NCI-H2107 (cell line): ENCODE measurements at regions not wholly inside any gene's neighbourhood (a gene's known extent, or its start where the extent isn't known, plus 50 kb on each side); places are given as distances from the start of the nearest gene placed in this dataset.

Experiments
- DNase-seq: peaks from one replicate; lab custom pipeline; 2025; lab: John Stamatoyannopoulos, UW

- DNase-seq: no peak
Observed at GRCh38 chr2:217412721-217413120, 552.9 kb upstream of the TNP1 start.

DNA sequence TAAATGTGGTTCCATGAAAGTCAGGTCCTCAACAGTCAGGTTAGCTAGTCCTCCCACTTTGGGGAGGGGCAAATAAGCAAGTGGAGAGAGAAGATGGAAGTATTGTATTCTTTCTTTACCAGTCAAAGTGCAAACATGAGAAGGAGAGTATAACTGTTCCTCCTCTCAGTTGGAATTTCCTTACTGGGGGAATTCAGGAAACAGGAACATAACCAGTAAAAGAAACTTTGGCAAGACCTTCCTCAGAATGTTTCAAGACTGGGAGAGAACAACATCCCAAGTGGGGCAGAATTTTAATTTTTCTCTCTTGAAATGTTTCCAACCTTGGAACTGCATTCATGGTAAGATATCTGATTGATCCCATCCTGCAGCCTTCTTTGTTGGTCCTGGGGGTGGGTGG lies 552.4 kb upstream of the TNP1 start:
- no peak for DNase-seq

- no peak for DNase-seq
Observed at GRCh38 chr2:217410681-217410960, 550.8 kb upstream of the TNP1 start.

- no peak for DNase-seq
Observed at GRCh38 chr2:217409949-217410680, 550.3 kb upstream of the TNP1 start.

DNA sequence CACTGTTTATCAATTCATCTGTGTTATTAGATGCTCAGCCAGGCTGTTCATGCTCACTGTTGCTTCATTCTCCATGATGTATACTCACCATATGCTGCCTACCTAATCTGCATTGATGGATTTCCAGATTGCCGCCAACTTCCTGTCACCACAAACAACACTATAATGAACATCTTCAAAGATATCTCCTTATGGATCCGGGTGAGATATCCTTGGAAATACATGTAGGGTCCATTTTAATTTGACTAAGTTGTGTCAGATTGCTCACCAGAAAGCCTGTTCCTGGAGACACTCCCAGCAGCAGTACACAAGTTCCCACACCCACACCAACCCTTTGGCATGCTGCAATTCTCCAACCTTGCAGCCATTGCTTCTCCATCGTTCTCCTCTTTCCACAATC lies 547.5 kb upstream of the TNP1 start:
- no peak for DNase-seq

GRCh38 chr2:217404236-217404760 lies 544.4 kb upstream of the TNP1 start:
- no peak for DNase-seq

GRCh38 chr2:217402761-217403383 lies 543.0 kb upstream of the TNP1 start:
- DNase-seq: no peak

DNA sequence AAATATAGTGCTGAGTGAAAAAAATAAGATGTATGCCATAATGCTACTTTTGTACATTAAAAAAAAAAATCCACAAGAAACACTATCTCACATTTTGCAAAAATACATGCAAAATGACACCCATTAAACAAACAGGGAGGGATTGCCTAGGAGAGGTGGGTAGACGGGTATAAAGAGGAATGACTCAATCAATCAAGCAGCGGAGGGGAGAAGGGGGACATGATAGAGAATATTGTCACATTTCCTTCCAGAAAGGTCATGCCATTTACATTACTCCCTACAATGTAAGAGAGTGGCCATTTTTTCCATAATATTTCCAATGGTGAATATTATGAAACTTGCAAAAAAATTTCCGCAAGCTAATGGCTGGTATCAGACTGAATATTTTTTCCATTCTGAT lies 542.3 kb upstream of the TNP1 start:
- no peak for DNase-seq

GRCh38 chr2:217399291-217399690 lies 539.4 kb upstream of the TNP1 start:
- DNase-seq: no peak

- no peak for DNase-seq
Observed at GRCh38 chr2:217398860-217399259, 539.0 kb upstream of the TNP1 start.

DNA sequence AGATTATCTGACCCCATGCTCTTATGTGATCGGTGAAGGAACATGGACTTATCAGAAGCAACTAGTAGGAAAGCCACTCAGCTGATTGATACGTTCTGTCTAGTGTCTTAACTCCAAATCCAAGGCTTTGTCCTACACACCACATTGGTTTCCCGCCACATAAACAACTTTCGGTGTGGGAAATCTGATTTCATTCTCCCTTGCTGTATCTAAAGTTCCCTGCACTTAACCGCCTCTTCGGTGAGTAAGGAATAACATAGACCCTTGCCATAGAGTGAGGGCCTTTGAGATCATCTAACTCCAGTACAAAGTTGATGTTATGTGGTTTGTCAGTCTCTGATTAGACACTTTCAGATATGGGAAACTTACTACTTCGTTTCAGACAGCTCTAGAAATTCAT lies 538.2 kb upstream of the TNP1 start:
- DNase-seq: no peak

DNA sequence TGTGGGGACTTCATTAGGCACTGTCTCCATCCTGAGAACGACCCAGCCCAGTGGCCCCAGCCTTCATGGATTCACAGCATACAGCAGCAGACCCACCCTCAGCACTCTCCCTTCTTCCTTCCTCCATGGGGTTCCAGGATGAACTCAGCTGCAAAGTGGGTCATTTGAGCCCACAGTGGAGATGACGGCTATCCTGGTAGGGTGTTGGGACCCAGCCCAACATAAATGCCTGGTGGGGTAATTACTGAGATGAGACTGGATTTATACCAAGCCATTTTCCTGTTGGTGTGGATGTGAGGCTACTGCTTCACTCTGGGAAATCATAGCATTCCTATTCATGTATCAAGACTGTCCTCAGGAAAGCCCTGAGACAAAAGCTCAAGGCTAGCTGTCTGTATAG lies 536.7 kb upstream of the TNP1 start:
- no peak for DNase-seq

- no peak for DNase-seq
Observed at GRCh38 chr2:217396165-217396564, 536.3 kb upstream of the TNP1 start.

- DNase-seq: no peak
Observed at GRCh38 chr2:217394510-217395351, 534.9 kb upstream of the TNP1 start.

DNA sequence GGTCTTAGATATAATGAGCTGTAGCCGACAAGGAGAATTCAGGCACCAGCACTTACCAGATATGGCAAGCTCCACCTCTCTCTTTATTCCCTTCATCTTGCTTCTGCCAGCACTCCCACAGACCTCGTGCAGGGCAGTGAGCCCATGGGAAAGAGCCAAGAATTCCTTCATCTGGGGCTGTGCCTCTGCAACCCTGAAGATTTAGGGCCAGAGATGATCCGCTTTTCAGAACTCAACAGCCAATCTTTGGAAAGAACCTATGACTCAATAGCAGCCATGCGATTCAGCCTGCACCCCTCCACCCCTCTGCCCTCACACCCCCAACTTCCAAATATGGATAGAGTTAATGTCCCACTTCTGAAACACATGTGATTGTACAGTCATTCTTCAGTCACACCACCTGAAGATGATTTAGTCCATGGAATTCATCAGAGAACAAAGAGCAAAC lies 533.7 kb upstream of the TNP1 start:
- no peak for DNase-seq

DNA sequence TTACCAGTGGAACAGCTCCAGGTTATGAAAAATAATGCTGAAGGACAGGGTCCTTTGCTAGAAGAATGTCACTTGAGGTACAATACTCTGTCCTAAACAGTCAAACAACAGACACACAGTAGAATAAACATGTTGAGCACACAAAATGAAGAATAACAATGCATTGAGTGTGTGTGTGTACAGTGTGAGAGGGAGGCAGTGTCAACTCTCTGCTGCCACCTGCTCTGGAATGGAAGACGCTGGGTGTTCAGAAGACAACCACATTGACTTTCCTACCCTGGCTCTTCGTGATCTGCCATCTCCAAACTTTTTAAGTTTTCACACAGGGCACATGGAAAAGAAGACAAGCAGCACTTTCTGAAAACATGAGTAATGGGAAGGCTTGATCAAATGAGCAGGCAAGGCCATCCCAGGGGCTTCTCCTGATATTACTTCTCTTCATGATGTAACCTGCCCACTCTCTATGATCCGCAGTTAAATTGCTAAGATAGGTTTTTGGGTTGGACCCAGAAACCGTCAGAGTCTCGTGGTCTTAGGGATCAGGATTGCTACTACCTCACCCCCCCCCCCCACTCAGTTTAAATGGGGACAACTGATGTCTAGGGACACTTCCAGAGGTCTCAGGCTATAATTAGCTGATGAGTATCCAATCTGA lies 533.2 kb upstream of the TNP1 start:
- no peak for DNase-seq

- DNase-seq: no peak
Observed at GRCh38 chr2:217387776-217388387, 528.0 kb upstream of the TNP1 start.

DNA sequence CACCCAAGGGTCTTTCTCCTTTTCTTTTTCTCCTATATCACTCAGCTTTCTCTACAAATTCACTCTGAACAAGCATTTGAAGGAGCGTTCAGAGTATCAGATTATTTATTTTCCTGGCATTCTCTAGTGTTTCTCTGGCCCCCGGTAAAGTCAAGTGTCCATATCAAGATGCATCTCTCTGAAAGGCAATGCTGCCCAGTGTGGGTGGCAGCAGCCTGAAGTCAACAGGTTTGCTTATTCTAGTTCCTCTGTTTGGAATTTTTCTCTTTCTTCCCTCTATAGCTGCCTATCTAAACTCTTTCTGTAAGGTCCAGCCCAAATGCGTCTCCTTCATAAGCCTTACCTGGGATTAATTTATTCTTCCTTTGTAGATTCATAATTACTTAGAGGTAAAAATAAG lies 526.2 kb upstream of the TNP1 start:
- DNase-seq: no peak

DNA sequence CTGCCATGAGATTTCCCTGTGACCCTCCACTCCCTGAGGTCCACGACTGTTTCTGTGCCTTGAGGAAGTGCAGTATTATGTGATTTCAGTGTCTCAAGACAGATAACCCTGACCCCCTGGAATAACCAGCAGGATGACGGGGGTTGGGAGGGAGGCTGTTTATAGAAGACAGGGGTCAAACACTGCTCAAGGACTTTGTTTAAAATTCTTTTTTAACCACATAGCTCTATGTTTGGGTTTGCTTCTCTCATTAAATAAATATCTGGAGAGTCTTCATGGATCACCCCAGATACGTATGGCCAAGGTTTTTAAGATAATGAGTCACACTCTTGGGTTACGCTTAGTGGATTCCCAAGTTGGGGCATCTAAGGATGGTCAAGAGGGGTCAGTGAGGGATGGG lies 523.8 kb upstream of the TNP1 start:
- no peak for DNase-seq

- DNase-seq: no peak
Observed at GRCh38 chr2:217382794-217383193, 522.9 kb upstream of the TNP1 start.

DNA sequence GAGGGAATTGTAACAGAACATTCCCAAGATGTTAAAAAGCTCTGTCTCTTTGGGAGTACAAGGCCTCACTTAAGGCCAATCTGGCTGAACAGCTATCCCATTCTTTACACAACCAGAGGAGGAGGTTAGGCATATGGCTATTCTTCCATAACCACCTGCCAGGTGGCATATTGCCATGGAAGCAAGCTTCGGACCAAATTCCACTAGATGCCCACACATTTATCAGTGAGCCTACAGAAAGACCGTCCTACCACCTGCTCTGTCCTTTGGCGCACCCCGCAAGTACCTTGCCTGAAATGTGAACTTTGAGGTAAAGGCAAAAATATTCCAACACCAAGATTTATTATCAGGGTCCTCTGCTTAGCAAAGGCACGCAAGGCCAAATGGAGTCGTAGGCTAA lies 519.9 kb upstream of the TNP1 start:
- no peak for DNase-seq

- DNase-seq: no peak
Observed at GRCh38 chr2:217372794-217373193, 512.9 kb upstream of the TNP1 start.
